Glutamatergic neuron (in vitro differentiated cells): ENCODE measurements at regions not wholly inside any gene's neighbourhood (a gene's known extent, or its start where the extent isn't known, plus 50 kb on each side); places are given as distances from the start of the nearest gene placed in this dataset.

Experiments used
- DNase-seq: peaks from one replicate; pipeline ENCODE4 v3.0.0; 2022
- H3K27ac Mint-ChIP-seq: one replicate; pipeline ENCODE4 v1.8.0; 2020; ENCODE audit warnings: mild to moderate bottlenecking, mixed read lengths, inconsistent platforms; ENCODE audit not compliant: unreplicated experiment
- H3K27me3 Mint-ChIP-seq: one replicate; pipeline ENCODE4 v1.8.0; 2020; ENCODE audit warnings: mild to moderate bottlenecking, moderate library complexity, mixed read lengths, inconsistent platforms; ENCODE audit not compliant: unreplicated experiment
- H3K36me3 Mint-ChIP-seq: one replicate; pipeline ENCODE4 v1.8.0; 2020; ENCODE audit warnings: mild to moderate bottlenecking, mixed read lengths, inconsistent platforms; ENCODE audit not compliant: unreplicated experiment
- H3K4me1 Mint-ChIP-seq: one replicate; pipeline ENCODE4 v1.8.0; 2020; ENCODE audit warnings: mild to moderate bottlenecking, low read depth, mixed read lengths, inconsistent platforms; ENCODE audit not compliant: unreplicated experiment
- H3K4me3 Mint-ChIP-seq: one replicate; pipeline ENCODE4 v1.8.0; 2020; ENCODE audit warnings: mild to moderate bottlenecking, mixed read lengths, inconsistent platforms; ENCODE audit not compliant: unreplicated experiment
- H3K9me3 Mint-ChIP-seq: one replicate; pipeline ENCODE4 v1.8.0; 2020; ENCODE audit warnings: mild to moderate bottlenecking, moderate library complexity, mixed read lengths, inconsistent platforms; ENCODE audit not compliant: unreplicated experiment
- CTCF ChIP-seq: fragments of 200-600 bp; sonication (generic); IDR thresholded peaks from one replicate; pipeline ENCODE4 v1.5.0; 2021; ENCODE audit not compliant: partially characterized antibody, unreplicated experiment

- no peak overlapping the region for H3K27ac Mint-ChIP-seq
- no peaks in the 10 kb centered on the region for H3K9me3 Mint-ChIP-seq
- no peak for DNase-seq
- TF ChIP-seq CTCF = no peak
- H3K4me3 Mint-ChIP-seq = no peak overlapping the region
- H3K36me3 Mint-ChIP-seq = no peaks in the 10 kb centered on the region
- H3K4me1 Mint-ChIP-seq = peaks cover 11% of the 10 kb centered on the region
- no peaks in the 10 kb centered on the region for H3K27me3 Mint-ChIP-seq
Measured at GRCh38 chr2:146990311-146991054, 854.3 kb upstream of the ACVR2A start.

GRCh38 chr2:146989741-146990140 lies 855.1 kb upstream of the ACVR2A start:
- Mint-ChIP-seq H3K36me3 (no peaks in the 10 kb centered on the region), H3K27me3 (no peaks in the 10 kb centered on the region), H3K4me1 (peaks cover 7% of the 10 kb centered on the region), H3K9me3 (no peaks in the 10 kb centered on the region), H3K4me3 (no peak overlapping the region), H3K27ac (no peak overlapping the region)
- DNase-seq = no peak
- TF ChIP-seq CTCF = no peak

GRCh38 chr2:146987996-146988395 lies 856.8 kb upstream of the ACVR2A start:
- no peak for TF ChIP-seq CTCF
- H3K9me3 Mint-ChIP-seq = no peaks in the 10 kb centered on the region
- peaks cover 2% of the 10 kb centered on the region for H3K4me1 Mint-ChIP-seq
- H3K4me3 Mint-ChIP-seq = no peak overlapping the region
- no peak for DNase-seq
- H3K36me3 Mint-ChIP-seq = no peaks in the 10 kb centered on the region
- H3K27ac Mint-ChIP-seq = no peak overlapping the region
- H3K27me3 Mint-ChIP-seq = no peaks in the 10 kb centered on the region

- no peak for DNase-seq
- Mint-ChIP-seq H3K27me3 (no peaks in the 10 kb centered on the region), H3K4me3 (no peak overlapping the region), H3K36me3 (no peaks in the 10 kb centered on the region), H3K9me3 (no peaks in the 10 kb centered on the region), H3K4me1 (no peaks in the 10 kb centered on the region), H3K27ac (no peak overlapping the region)
- no peak for TF ChIP-seq CTCF
Measured at GRCh38 chr2:146986161-146986560, 858.7 kb upstream of the ACVR2A start.

- H3K4me3 Mint-ChIP-seq = no peak overlapping the region
- TF ChIP-seq CTCF = no peak
- H3K36me3 Mint-ChIP-seq = peaks cover 1% of the 10 kb centered on the region
- no peak for DNase-seq
- H3K9me3 Mint-ChIP-seq = no peaks in the 10 kb centered on the region
- H3K27me3 Mint-ChIP-seq = no peaks in the 10 kb centered on the region
- no peak overlapping the region for H3K27ac Mint-ChIP-seq
- no peaks in the 10 kb centered on the region for H3K4me1 Mint-ChIP-seq
Measured at GRCh38 chr2:146985753-146986152, 859.1 kb upstream of the ACVR2A start.
